ENCODE measurements at regions not wholly inside any gene's neighbourhood (a gene's known extent, or its start where the extent isn't known, plus 50 kb on each side); places are given as distances from the start of the nearest gene placed in this dataset.

DNA sequence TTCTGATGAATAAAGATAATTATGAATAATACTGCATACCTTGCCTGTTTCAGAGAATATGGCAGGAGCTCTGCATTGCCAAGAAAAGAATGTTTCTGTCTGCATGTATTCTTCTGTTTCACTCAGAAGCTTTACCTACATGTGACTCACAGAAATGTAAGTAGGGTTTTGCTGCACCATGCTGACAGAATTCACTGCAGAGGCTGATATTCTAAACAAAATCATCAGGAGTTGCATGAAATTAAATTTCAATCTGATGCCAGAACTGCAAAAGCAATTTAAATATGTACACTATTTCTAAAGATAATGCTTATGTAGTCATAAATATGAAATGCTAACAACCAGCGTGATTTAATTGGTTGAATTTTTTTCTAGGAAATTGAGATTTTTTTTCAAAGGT is 332.8 kb upstream of the FSHR start:
- no peak for DNase-seq (ENCODE audit: low spot score)

DNA sequence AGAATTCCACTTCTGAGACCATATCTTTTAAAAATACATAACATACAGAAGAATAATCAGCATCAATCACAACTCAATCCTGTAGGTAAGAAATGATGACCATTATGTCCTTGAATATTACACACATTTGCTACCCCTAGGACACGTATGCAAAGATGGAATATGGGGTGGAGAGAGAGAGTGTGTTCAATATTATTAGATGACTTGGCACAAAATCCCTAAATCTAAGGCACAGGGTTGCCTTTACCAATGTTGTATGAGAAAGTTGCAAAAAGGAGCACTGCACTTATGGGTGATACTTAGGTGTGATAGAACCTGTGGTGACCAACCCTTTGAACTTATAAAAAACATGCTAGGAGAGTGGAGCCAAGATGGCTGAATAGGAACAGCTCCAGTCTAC is 326.2 kb upstream of the FSHR start:
- DNase-seq (ENCODE audit: low spot score) = no peak

DNA sequence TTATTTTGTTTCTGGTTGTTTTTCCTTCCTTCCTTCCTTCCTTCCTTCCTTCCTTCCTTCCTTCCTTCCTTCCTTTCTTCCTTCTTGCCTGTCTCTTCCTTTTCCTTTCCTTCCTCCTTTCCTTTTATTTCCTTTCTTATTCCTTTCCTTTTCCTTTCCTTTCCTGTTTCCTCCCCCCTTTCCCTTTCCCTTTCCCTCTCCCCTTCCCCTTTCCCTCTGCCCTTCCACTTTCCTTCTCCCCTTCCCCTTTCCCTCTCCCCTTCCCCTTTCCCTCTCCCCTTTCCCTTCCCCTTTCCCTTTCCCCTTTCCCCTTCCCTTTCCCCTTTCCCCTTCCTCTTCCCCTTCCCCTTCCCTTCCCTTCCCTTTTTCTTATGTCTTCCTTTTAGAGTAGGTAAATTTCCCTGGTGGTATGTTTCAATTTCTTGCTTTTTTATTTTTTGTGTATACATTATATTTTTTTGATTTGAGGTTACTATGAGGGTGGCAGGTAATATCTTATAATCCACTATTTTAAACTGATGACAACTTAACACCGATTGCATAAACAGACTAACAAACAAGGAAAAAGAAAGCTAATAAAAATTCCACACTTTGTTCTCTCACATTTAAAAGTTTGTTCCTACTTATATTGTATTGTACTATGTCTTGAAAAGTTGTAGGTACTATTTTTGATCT is 311.0 kb upstream of the FSHR start:
- no peak for DNase-seq (ENCODE audit: low spot score)

DNA sequence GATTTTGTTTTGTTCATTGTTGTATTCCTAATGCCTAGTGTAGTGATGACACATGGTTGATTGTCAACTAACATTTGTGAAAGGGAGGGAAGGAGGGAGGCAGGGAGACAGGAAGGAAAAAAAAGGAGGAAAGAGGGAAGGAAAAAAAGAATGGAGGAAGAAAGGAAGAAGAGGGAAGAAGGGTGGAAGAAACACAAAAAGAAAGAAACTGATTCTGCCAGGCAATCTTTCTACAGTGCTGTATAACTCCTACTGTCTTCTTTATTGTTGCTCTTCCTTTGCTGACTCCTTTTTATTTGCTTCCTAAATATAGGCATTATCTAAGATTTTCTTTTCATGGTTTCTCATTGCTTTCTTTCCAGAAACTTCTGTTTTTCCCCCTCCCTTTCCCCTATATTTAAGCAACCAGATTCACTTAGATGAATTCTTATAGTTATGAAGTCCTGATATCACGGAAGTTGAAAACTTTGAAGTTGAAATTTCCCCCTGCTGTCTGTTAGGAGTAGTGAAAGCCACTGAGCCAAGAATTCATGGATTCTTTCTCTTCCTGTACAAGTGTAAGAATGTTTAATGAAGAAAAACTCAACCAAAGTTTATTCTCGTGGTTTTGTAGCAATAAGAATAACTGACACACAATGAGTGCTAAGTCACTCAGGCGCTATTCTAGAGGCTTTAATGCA is 305.1 kb upstream of the FSHR start:
- DNase-seq (ENCODE audit: low spot score) = no peak

DNA sequence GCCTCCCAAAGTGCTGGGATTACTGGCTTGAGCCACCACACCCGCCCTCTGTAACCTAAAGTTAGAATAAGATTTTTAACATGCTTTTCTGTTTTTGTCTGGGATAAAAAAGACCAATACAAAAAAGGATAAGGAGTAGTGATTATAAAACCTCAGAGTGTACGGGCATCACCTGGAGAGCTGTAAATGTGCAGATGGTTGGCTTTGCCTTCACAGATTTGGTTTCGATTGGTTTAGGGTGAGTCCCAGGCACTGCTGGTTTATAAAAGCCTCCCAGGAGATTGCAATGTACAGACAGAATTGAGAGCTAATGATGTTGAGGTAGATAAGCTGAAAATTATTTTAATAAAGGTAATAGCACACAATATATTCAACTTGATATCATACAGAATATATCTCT is 289.7 kb upstream of the FSHR start:
- DNase-seq (ENCODE audit: low spot score) = no peak

DNA sequence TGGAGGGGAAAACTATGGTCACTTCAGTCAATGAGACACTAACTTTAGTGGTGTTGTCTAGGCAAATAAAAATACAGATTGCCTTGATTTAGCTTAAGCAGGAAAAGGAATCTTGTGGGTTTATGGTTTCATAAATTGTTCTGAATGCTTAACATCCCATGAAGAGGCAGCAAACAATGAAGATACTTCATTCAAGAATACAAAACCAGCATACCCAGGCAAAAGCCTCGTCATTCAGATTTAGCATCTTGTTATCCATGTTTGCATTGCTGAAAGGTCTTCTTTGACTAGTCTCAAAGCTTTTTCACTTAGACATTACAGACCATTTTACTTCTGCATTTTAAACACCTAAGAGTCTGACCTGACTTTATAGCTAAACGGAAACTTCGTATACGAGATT is 272.7 kb upstream of the FSHR start:
- DNase-seq (ENCODE audit: low spot score) = no peak

DNA sequence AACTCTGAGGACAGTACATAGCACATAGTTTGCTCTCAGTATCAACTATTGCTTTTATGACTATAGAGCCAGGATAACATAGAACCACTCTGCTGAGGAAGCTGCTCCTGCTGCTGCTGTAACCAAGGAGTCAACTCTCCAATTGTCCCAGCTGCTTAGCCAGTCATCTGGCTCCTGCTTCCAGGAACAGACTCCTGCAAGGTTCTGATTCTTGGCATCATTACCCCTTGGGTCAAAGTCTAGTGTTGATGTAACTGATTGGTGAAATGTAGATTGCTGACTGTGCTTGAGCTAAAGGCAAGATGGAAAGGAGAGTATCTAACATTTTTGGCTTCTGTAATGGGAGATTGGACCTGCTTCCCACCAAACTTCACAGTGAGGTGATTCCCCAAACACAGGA is 261.9 kb upstream of the FSHR start:
- DNase-seq (ENCODE audit: low spot score) = no peak

DNA sequence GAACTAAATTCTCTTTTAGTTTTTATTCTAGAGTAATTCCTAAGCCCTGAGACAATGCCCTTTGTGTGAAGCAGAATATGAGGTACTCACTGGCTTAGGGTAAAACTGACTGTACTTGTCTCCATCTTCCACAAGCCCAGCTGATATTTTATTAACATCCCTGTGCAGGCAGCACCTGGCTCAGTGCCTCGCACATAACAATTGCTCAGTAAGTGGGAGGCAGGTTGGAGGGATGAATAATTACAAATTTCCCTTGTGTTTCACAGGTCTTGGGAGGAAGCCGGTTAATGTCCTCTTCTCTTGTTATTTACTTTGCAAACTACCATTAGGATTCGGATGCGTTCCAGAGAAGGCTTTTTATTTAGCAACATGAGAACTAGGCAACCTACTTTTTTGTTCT is 249.8 kb upstream of the FSHR start:
- DNase-seq (ENCODE audit: low spot score) = no peak

DNA sequence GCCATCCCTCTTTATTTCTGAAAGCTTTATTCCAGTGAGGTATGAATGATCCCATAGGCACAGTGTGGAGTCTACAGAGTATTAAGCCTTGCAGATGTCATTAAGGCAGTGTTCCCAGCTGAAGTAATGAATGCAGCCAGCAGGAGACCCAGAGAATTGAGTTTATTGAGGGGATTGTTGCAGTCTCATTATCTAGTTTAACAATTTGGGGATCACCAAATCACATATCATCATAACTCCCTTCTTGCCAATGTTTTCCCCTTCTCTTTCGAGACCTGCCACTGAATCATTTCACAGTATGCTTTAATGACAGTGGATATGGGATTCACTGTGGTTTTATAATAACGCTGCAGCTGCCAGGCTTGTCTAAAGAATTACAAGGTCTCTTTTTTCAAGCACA is 249.3 kb upstream of the FSHR start:
- no peak for DNase-seq (ENCODE audit: low spot score)

DNA sequence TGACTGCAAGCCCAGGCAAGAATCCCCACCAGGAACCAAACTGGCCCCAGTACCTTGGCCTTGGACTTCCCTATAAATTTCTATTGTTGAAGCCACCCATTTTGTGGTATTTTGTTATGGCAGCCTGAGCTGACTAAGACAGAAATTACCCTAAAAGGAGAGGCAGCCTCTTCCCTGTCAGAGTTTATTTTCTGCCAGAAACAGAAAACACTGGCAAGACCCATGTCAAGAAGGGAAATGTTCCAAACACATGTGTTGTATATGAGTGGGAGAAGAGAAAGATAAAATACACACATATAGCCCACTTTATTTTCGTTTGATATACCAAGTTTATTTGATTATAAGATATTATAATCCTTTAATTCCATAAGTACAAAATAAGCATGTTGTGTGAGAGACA is 225.1 kb upstream of the FSHR start:
- DNase-seq (ENCODE audit: low spot score) = no peak

DNA sequence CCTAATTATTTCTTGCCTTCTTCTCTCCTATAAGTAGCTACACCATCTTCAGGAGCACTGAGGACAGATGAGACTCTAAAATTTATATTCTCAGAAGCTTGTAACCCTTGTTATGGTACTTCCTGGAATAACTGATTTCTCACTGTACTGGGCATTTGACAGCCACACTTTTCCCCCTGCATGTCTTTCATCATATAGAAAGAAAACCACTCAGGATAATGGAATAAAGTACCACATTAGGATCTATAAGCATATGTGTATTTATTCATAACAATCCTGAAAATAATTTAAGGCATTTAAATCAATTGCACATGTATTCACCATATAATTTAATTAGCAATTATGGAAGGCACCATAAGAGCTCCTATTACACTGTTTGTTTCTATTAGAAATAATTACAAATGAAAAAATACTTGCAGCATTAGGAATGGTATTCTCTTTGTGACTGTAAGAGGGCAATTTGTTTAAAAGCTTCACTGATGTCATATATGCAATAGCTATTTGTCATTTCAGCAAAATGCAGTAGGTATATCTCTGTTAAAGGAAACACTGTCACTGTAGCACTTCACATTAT is 216.9 kb upstream of the FSHR start:
- DNase-seq (ENCODE audit: low spot score) = no peak

DNA sequence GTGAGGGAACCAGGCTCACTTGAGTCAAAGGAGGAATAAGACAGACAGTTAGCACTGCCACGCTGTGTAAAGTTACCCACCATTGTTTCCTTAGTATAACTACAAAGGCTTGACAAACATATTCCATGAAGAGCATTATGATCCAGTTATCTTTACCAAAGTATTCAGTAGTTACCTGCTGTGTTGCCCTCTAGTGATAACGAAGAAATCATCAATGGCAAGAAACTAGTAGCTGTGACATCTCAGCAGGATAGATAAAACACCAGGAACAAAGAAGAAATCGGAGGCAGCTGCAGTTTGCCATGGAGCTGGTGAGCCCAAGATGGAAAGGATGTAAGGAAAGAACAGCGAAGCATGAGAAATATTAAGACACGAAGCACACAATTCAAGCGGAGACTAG is 215.3 kb upstream of the FSHR start:
- no peak for DNase-seq (ENCODE audit: low spot score)

DNA sequence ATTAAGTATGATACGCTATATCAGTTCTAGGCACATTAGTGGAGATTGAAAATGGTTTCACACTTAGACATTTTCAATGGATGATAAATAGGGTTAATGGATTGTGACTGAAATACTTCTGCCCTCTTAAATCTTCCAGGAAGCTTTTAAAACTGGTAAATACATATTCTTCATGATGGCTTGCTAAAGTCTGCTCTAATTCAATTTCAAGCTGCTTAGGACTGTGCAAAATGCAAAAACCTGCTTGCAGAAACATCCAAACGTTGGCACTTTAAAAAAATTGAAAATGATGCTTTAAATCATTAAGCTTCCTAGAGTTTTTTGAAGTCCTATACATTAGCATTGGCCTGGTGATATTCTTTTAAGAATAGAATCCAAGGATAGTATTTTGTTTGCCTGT is 214.8 kb upstream of the FSHR start:
- no peak for DNase-seq (ENCODE audit: low spot score)

DNA sequence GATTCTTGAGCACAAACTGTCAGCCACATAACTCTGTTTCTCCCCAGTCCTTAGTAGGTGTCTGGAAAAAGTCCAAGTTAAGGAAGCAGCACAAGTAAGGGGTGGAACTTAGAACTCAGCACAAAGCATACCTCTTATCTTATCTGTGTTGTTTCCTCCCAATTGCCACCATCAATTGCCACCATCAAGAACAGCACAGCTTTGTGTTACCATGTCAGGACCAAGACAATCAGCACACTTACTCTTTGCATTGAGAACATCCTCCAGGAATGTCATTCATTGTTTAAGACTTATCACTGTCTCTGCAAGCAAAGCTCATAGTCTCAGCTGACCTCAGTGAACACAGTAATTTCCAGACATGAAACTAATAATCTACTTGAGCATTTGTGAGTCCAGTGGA is 212.7 kb upstream of the FSHR start:
- no peak for DNase-seq (ENCODE audit: low spot score)

DNA sequence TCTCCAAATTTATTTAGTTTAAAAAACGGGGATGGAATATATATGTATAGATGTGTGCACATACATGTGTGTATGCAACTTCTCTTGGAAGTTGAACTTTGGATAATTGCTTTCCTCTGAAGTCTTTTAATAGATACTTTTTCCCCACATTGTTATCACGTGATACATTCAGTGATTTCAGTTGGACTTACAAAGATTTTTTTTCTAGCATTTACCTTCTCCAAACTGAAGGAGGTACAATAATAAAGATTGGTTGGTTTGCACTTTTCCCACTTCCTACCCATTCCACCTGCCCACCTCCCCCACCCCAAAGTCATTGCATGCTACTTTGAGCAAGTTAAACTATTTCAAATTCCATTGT is 206.1 kb upstream of the FSHR start:
- no peak for DNase-seq (ENCODE audit: low spot score)

DNA sequence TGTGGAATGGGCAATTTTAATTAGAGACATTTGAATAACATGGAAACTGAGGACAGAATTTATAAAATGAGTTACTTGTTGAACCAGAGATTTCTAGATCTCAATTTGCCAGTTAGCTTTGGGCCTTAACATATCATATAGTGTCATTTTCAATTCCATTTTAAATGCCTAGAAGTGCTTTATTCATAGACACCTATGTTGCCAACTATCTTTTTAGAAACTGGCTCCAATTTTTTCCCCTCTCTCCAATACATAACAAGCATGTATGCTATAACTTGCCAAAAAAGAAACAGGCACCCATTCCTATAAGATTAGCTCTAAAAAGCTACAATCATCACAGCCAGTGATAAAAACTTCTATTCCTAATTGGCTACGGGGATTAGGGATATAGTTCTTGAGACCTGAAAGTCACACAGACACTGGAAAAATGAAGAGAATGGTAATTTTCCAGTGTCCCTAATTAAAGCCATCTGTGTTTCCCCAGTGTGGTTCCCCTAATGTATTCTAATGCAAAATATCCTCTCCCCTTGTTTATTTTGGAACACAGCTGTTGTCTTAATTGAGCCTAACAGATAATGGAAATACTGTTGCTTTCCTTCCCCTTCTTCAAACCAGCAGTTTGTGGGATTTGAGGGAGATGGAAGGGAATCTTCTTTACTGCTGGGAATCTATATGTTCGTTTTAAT is 205.5 kb upstream of the FSHR start:
- DNase-seq (ENCODE audit: low spot score) = no peak

DNA sequence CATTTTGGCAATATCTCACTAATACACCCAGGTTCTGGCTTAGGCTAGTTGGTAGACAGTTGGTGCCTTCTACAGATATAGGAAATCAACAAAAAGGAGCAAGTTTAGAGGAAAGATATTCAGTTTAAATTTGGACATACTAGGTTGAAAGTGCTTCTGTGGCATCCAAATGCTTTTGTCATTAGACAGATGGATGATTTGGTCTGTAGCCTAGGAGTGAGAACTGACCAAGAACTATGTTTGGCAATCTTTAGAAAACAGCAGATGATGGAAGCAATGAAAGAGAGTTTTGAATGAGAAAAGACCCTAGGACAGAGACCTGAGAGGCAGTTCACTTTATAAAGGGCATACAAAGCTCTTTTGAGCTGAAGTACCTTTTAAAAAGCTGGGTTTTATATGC is 201.3 kb upstream of the FSHR start:
- DNase-seq (ENCODE audit: low spot score) = no peak

DNA sequence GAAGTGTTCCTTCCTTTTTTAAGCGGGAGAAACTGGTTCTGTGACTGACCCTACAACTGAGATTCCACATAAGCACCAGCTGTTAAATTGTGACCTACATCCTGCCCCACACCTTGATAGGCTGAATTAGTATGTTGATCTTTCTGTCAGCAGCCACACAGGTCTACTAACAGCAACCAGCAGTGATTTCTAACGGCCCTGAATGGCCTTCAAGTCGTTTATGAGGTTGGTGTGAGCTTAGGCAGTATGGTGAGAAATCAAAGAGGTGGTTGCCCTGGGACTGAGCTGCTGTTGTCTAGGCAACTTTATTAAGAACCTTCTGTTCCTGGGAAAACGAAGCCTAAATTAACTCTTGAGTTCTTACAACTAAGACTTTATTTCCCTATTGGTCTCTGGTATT is 197.2 kb upstream of the FSHR start:
- DNase-seq (ENCODE audit: low spot score) = no peak

DNA sequence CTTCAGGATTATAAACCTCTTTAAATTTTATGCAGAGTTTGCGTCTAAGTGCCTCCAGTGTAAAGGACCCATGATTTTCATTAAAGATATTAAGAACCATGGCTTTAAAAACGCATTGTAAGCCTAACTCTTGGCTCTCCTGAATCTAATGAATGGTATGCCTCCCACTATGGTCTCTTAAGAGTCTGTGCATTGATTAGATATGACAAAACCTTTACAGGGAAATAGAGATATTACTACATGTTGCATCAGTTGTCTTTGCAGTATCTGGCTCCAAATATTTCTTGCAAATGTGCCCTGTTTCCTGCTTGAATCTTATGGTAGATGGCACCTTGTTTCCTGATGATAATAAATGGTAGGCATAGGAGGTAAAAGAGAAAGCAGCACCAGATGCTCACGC is 189.3 kb upstream of the FSHR start:
- DNase-seq (ENCODE audit: low spot score) = no peak

DNA sequence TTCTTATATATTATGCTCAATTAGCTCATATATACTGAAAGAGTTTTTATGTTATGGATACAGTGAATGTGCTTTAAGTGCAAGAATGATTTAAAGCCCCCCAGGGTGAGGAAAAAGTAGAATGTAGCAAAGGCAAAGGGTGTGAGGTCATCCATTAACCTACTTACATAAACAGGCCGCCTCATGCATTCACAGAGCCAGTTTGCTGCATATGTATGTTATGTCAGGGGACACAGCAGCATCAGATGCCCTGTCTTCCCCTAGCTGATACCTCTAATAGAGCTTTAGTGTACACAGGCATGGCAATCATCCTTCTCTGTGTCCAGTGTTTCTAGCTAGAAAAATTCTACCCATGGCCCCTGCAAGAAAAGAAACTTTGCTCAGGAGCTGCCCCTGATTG is 187.8 kb upstream of the FSHR start:
- no peak for DNase-seq (ENCODE audit: low spot score)

DNA sequence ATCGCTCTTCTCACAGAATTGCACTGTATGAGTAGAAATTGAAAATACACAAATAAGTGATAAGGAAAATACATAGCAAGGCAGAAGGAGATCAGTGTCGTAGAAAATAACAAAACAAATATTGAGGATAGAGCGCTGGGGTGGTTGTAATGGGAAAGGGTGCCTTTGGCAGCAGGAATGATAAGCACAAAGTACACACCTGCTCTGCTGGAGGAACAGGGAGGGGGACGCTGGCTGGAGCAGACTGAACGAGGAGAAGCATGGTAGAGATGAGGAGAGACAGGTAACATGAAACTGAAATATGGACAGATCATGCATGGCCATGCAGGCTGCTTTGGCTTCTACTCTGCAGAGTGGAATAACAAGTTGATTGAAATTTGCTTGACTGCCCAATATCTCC is 181.2 kb upstream of the FSHR start:
- DNase-seq (ENCODE audit: low spot score) = no peak

DNA sequence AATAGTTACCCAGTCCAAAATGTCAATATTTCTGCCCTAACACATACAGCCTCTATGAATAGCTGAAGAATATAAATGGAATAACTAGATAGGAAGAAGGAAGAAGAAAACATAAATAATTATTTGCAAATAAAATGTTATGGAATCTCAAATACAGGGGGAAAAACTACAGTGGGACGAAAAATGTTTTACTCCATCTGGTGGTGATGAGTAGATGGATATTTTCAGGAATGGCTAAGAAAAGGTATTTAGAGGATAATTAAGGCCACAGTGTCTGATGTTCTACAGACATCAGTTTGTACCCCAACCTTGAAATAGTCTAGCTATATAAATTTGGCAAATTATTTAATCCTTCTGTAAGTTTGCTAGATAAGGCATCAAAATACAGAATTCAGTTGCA is 178.1 kb upstream of the FSHR start:
- no peak for DNase-seq (ENCODE audit: low spot score)

DNA sequence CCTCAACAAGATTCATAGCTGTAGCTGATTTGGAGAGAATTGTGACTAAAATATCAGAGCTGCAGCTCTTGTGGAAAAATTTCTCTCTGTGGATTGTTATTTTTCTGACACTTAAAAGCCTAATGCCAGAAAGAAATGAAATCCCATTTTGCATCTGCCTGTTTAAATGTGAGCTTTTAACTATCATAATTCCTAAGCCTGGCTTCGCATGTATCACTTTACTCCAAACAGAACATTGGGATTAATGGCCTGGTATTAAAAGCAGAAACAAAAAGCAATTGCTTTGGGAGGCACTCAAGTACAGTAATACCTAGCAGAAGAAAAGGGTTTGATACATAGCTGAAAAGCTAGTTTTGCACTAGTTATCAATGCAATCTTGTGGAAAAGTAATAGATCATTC is 164.2 kb upstream of the FSHR start:
- DNase-seq (ENCODE audit: low spot score) = no peak

DNA sequence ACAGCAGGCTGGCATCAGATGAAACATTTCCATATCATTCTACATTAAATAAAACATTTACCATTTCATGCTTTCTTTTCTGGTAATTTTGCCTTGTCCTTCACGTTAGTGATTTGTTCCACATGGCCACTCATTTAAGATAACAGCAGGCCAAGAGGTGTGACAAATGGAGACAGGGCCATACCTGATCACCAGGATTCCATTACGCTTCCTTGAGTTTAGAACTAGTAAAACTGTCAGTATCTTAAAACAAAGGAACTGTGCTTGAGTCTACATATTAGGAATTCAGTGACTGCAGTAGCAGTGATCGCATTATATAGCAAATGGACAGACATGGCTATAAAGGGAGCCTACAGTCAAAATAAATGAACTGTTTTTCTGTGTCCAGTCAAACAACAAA is 155.1 kb upstream of the FSHR start:
- DNase-seq (ENCODE audit: low spot score) = no peak

Measured in HuH-7 (cell line).